Neural cell (in vitro differentiated cells): ENCODE measurements at regions not wholly inside any gene's neighbourhood (a gene's known extent, or its start where the extent isn't known, plus 50 kb on each side); places are given as distances from the start of the nearest gene placed in this dataset.

ENCODE experiments used
- H2AFZ ChIP-seq: fragments of 200-600, 300-800 bp; sonication (generic), shearing (Covaris generic); 2 replicates; pipeline ENCODE4 v1.6.0; 2014; ENCODE audit warnings: low read depth, mild to moderate bottlenecking, antibody characterized with exemption, low read length, moderate library complexity
- H3F3A ChIP-seq: fragments of 200-600 bp; shearing (Covaris generic); 2 replicates; pipeline ENCODE4 v1.6.1; 2016; ENCODE audit warnings: mild to moderate bottlenecking, moderate library complexity, mixed read lengths, antibody characterized with exemption, low read length; ENCODE audit not compliant: insufficient read depth, poor library complexity, severe bottlenecking
- H3K27ac ChIP-seq: fragments of 200-600, 300-800 bp; sonication (generic), shearing (Covaris generic); 2 replicates; pipeline ENCODE4 v1.5.1; 2014; ENCODE audit warnings: mild to moderate bottlenecking, low read length, moderate library complexity
- H3K27me3 ChIP-seq: fragments of 300-800, 200-600 bp; sonication (generic), shearing (Covaris generic); 2 replicates; pipeline ENCODE4 v1.6.0; 2014; ENCODE audit warnings: mild to moderate bottlenecking, low read depth, low read length, moderate library complexity; ENCODE audit not compliant: insufficient read depth
- H3K36me3 ChIP-seq: fragments of 300-800, 200-600 bp; sonication (generic), shearing (Covaris generic); 2 replicates; pipeline ENCODE4 v1.5.1; 2014; ENCODE audit warnings: mild to moderate bottlenecking, antibody characterized with exemption, low read length, moderate library complexity; ENCODE audit not compliant: insufficient read depth
- H3K4me2 ChIP-seq: fragments of 300-800, 200-600 bp; sonication (generic), shearing (Covaris generic); 2 replicates; pipeline ENCODE4 v1.6.0; 2014; ENCODE audit warnings: mild to moderate bottlenecking, low read length
- H3K4me3 ChIP-seq: fragments of 300-800, 200-600 bp; sonication (generic), shearing (Covaris generic); 2 replicates; pipeline ENCODE4 v1.5.1; 2014; ENCODE audit warnings: mild to moderate bottlenecking, low read length, moderate library complexity
- H3K79me2 ChIP-seq: fragments of 200-600 bp; shearing (Covaris generic); replicated peaks from 2 replicates; pipeline ENCODE4 v1.6.0; 2014; ENCODE audit warnings: mild to moderate bottlenecking, low read length, moderate library complexity; ENCODE audit not compliant: insufficient read depth
- H3K9ac ChIP-seq: fragments of 300-800, 200-600 bp; sonication (generic), shearing (Covaris generic); 2 replicates; pipeline ENCODE4 v1.6.1; 2016; ENCODE audit warnings: mild to moderate bottlenecking, low read length, mixed read lengths
- H3K9me2 ChIP-seq: fragments of 200-600 bp; shearing (Covaris generic); 2 replicates; pipeline ENCODE4 v1.6.1; 2016; ENCODE audit warnings: mild to moderate bottlenecking, low read length, mixed read lengths; ENCODE audit not compliant: insufficient read depth
- H3K9me3 ChIP-seq: fragments of 200-600, 300-800 bp; sonication (generic), shearing (Covaris generic); 2 replicates; pipeline ENCODE4 v1.6.1; 2016; ENCODE audit warnings: mild to moderate bottlenecking, mixed run types, low read length, moderate library complexity, mixed read lengths
- H4K20me1 ChIP-seq: fragments of 200-600 bp; shearing (Covaris generic); 2 replicates; pipeline ENCODE4 v1.6.1; 2016; ENCODE audit warnings: mild to moderate bottlenecking, mixed run types; ENCODE audit not compliant: insufficient read depth
- CTCF ChIP-seq: fragments of 450-650 bp; IDR thresholded peaks from 2 replicates; pipeline ENCODE4 v1.5.1; 2014; ENCODE audit warnings: antibody characterized with exemption, mild to moderate bottlenecking, moderate library complexity; ENCODE audit not compliant: poor library complexity, severe bottlenecking
- EP300 ChIP-seq: fragments of 450-650 bp; conservative IDR thresholded peaks from 2 replicates; pipeline ENCODE4 v1.6.1; 2014; ENCODE audit warnings: antibody characterized with exemption, mild to moderate bottlenecking, moderate library complexity; ENCODE audit not compliant: poor library complexity, severe bottlenecking
- EZH2 ChIP-seq: fragments of 200-600, 300-800 bp; shearing (Covaris generic), sonication (generic); IDR thresholded peaks from 2 replicates; pipeline ENCODE4 v1.6.1; 2014; ENCODE audit warnings: antibody characterized with exemption, low read length, borderline replicate concordance, mild to moderate bottlenecking; ENCODE audit not compliant: insufficient read depth, poor library complexity, severe bottlenecking
- MXI1 ChIP-seq: fragments of 450-650 bp; conservative IDR thresholded peaks from 2 replicates; pipeline ENCODE4 v1.6.1; 2014; ENCODE audit warnings: antibody characterized with exemption, mild to moderate bottlenecking; ENCODE audit not compliant: poor library complexity, severe bottlenecking
- POLR2AphosphoS5 ChIP-seq: IDR thresholded peaks from 2 replicates; pipeline ENCODE4 v1.6.1; 2012
- RAD21 ChIP-seq: fragments of 450-650 bp; conservative IDR thresholded peaks from 2 replicates; pipeline ENCODE4 v1.6.1; 2014; ENCODE audit warnings: antibody characterized with exemption, mild to moderate bottlenecking, moderate library complexity
- REST ChIP-seq: IDR thresholded peaks from 2 replicates; pipeline ENCODE4 v1.6.1; 2012; ENCODE audit warnings: borderline replicate concordance
- SMC3 ChIP-seq: fragments of 450-650 bp; conservative IDR thresholded peaks from 2 replicates; pipeline ENCODE4 v1.6.1; 2014; ENCODE audit warnings: antibody characterized with exemption, mild to moderate bottlenecking, moderate library complexity; ENCODE audit not compliant: poor library complexity
- TAF1 ChIP-seq: IDR thresholded peaks from 2 replicates; pipeline ENCODE4 v1.6.1; 2012; ENCODE audit warnings: low read depth

GRCh38 chr10:78388331-78389050 lies 354.8 kb downstream of the RPS24 start:
- H3K27ac ChIP-seq, result no peak overlapping the region
- TF ChIP-seq MXI1 (no peak), TAF1 (no peak), POLR2AphosphoS5 (no peak), EZH2 (no peak), CTCF (no peak), REST (no peak), RAD21 (no peak), SMC3 (no peak), EP300 (no peak)
- no peaks in the 10 kb centered on the region for H3K79me2 ChIP-seq

GRCh38 chr10:78389419-78389818 lies 355.8 kb downstream of the RPS24 start:
- H3K4me2 ChIP-seq, result no peak overlapping the region
- H3K27me3 ChIP-seq, result no peaks in the 10 kb centered on the region
- H3K9me2 ChIP-seq, result no peaks in the 10 kb centered on the region
- no peaks in the 10 kb centered on the region for H3K36me3 ChIP-seq
- H2AFZ ChIP-seq, result no peak overlapping the region
- no peaks in the 10 kb centered on the region for H3K79me2 ChIP-seq
- H4K20me1 ChIP-seq, result no peaks in the 10 kb centered on the region
- TF ChIP-seq SMC3 (no peak), CTCF (no peak), MXI1 (no peak), POLR2AphosphoS5 (peak; percentile 26), EP300 (no peak)
- H3F3A ChIP-seq, result no peaks in the 10 kb centered on the region
- H3K4me3 ChIP-seq, result no peak overlapping the region
- H3K9ac ChIP-seq, result no peak overlapping the region
- H3K27ac ChIP-seq, result no peak overlapping the region
- no peaks in the 10 kb centered on the region for H3K9me3 ChIP-seq

More at GRCh38 chr10:78388331-78389050, 354.8 kb downstream of the RPS24 start:
- Histone ChIP-seq H3K36me3 (no peaks in the 10 kb centered on the region), H2AFZ (no peak overlapping the region), H3K4me2 (no peak overlapping the region), H3K4me3 (no peak overlapping the region), H3K27me3 (no peaks in the 10 kb centered on the region), H4K20me1 (no peaks in the 10 kb centered on the region), H3F3A (no peaks in the 10 kb centered on the region), H3K9me3 (no peaks in the 10 kb centered on the region), H3K9me2 (no peaks in the 10 kb centered on the region), H3K9ac (no peak overlapping the region)
